ENCODE measurements at regions not wholly inside any gene's neighbourhood (a gene's known extent, or its start where the extent isn't known, plus 50 kb on each side); places are given as distances from the start of the nearest gene placed in this dataset.

DNA sequence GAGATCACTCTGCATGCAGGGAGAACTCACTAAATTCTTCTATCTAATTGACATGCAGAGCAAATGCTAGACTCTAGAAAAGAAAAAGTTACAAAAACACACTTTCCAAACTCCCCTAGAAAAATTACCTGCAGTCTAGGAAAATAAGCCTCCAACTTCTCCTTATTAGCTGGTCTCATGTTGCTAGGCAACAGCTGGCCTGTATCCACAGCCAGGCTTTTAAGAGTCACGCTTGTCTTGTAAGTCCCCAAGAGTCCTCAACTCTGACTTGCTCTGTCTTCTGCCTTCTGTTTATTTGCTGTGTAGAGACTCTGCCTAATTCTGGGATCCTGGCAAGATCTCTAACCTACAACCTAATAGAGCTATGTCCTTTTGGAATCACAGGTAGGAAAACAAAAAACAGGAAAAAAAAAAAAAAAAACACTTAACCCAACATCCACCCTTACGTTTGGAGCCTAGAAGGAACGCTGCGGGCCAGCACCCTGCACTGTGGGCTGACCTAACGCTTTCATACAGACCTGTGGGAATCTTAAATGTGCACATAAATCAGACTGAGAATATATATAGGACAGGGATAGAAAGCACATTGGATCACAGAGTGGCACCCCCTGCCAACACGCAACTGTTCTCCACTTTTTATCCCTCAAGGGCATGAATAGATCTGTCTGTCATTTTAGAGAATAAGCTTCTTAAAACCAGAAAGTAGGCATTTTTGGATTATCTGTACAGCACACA, 117.0 kb upstream of the PTPRZ1 start:
- Histone ChIP-seq H3K9me3 (ENCODE audit: insufficient read depth, low read depth, low read length) (no peaks in the 10 kb centered on the region; the same call in 1 of the 2 replicates), H3K4me2 (ENCODE audit: low read depth, low read length, poor library complexity, severe bottlenecking) (no peak overlapping the region), H3K79me2 (ENCODE audit: insufficient read depth, low read length) (no peaks in the 10 kb centered on the region), H2AFZ (ENCODE audit: low read length) (no peak overlapping the region), H4K20me1 (ENCODE audit: insufficient read depth, low read length, poor library complexity, severe bottlenecking) (no peaks in the 10 kb centered on the region), H3K36me3 (ENCODE audit: insufficient read depth, low read length) (no peaks in the 10 kb centered on the region), H3K4me1 (ENCODE audit: insufficient read depth, low read length, poor library complexity, severe bottlenecking) (no peaks in the 10 kb centered on the region), H3K9ac (ENCODE audit: low read depth, low read length, poor library complexity, severe bottlenecking) (no peak overlapping the region), H3K27me3 (ENCODE audit: insufficient read depth, low read length, poor library complexity, severe bottlenecking) (no peaks in the 10 kb centered on the region), H3K4me3 (ENCODE audit: low read length, poor library complexity, severe bottlenecking) (no peak overlapping the region), H3F3A (ENCODE audit: low read depth) (no peaks in the 10 kb centered on the region), H3K9me2 (replicated peaks; ENCODE audit: low read depth, low read length) (no peaks in the 10 kb centered on the region)
- TF ChIP-seq CTCF (conservative IDR thresholded peaks at IDR 0.05; ENCODE audit: low read length), result no peak
- no peak for TF ChIP-seq EZH2phosphoT487 (IDR thresholded peaks at IDR 0.05; ENCODE audit: borderline replicate concordance)

GRCh38 chr7:121755286-121755685, 117.7 kb upstream of the PTPRZ1 start:
- no peak overlapping the region for H3K4me3 ChIP-seq (ENCODE audit: low read length, poor library complexity, severe bottlenecking)
- no peak overlapping the region for H3K9ac ChIP-seq (ENCODE audit: low read depth, low read length, poor library complexity, severe bottlenecking)
- H3F3A ChIP-seq (ENCODE audit: low read depth), result no peaks in the 10 kb centered on the region
- no peaks in the 10 kb centered on the region; the same call in 1 of the 2 replicates for H3K9me3 ChIP-seq (ENCODE audit: insufficient read depth, low read depth, low read length)
- no peak overlapping the region for H2AFZ ChIP-seq (ENCODE audit: low read length)
- no peaks in the 10 kb centered on the region for H3K27me3 ChIP-seq (ENCODE audit: insufficient read depth, low read length, poor library complexity, severe bottlenecking)
- no peak for TF ChIP-seq CTCF (conservative IDR thresholded peaks at IDR 0.05; ENCODE audit: low read length)
- H3K4me1 ChIP-seq (ENCODE audit: insufficient read depth, low read length, poor library complexity, severe bottlenecking), result no peaks in the 10 kb centered on the region
- H3K36me3 ChIP-seq (ENCODE audit: insufficient read depth, low read length), result no peaks in the 10 kb centered on the region
- H3K4me2 ChIP-seq (ENCODE audit: low read depth, low read length, poor library complexity, severe bottlenecking), result no peak overlapping the region
- H3K79me2 ChIP-seq (ENCODE audit: insufficient read depth, low read length), result no peaks in the 10 kb centered on the region
- no peaks in the 10 kb centered on the region for H3K9me2 ChIP-seq (replicated peaks; ENCODE audit: low read depth, low read length)
- no peaks in the 10 kb centered on the region for H4K20me1 ChIP-seq (ENCODE audit: insufficient read depth, low read length, poor library complexity, severe bottlenecking)

GRCh38 chr7:121753944-121754343, 119.0 kb upstream of the PTPRZ1 start:
- Histone ChIP-seq H3K4me3 (ENCODE audit: low read length, poor library complexity, severe bottlenecking) (no peak overlapping the region), H3K4me2 (ENCODE audit: low read depth, low read length, poor library complexity, severe bottlenecking) (no peak overlapping the region), H3K9me3 (ENCODE audit: insufficient read depth, low read depth, low read length) (no peaks in the 10 kb centered on the region; the same call in 1 of the 2 replicates), H3K9ac (ENCODE audit: low read depth, low read length, poor library complexity, severe bottlenecking) (no peak overlapping the region), H3F3A (ENCODE audit: low read depth) (no peaks in the 10 kb centered on the region), H4K20me1 (ENCODE audit: insufficient read depth, low read length, poor library complexity, severe bottlenecking) (no peaks in the 10 kb centered on the region), H3K36me3 (ENCODE audit: insufficient read depth, low read length) (no peaks in the 10 kb centered on the region), H3K9me2 (replicated peaks; ENCODE audit: low read depth, low read length) (no peaks in the 10 kb centered on the region), H3K79me2 (ENCODE audit: insufficient read depth, low read length) (no peaks in the 10 kb centered on the region), H3K27me3 (ENCODE audit: insufficient read depth, low read length, poor library complexity, severe bottlenecking) (no peaks in the 10 kb centered on the region), H2AFZ (ENCODE audit: low read length) (no peak overlapping the region), H3K4me1 (ENCODE audit: insufficient read depth, low read length, poor library complexity, severe bottlenecking) (no peaks in the 10 kb centered on the region)
- TF ChIP-seq CTCF (conservative IDR thresholded peaks at IDR 0.05; ENCODE audit: low read length) (no peak), EZH2phosphoT487 (IDR thresholded peaks at IDR 0.05; ENCODE audit: borderline replicate concordance) (no peak)

Data from Loucy (cell line).